ENCODE measurements at regions not wholly inside any gene's neighbourhood (a gene's known extent, or its start where the extent isn't known, plus 50 kb on each side); places are given as distances from the start of the nearest gene placed in this dataset.
"Not testable (repeated sequence)": the region's sequence is repeated elsewhere in the genome, so short reads cannot be mapped to it uniquely, and the experiment has no call there.

DNA sequence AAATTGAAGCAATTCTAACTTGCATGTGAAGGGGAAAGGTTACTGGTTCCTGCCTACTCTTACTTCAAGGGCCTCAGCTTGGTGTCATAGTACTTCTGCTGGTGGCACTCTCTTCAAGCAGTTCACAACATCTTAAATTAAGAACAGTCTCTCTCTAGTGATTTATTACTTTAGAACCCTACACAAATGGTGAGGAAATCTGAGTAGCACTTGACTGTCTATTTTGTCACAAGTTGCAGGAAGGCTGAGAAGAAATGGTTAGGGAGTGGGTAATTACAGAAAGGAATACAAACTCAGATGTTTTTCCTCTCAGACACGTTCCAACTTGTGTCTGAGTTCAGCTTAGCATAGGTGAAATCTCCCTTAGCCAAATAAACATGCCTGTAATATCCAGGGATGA lies 242.3 kb upstream of the GRIA3 start:
- no peak overlapping the region for H3K4me3 ChIP-seq (ENCODE audit: low read depth, low read length)
- DNase-seq (ENCODE audit: low read depth) = no peak
- TF ChIP-seq POLR2A (IDR thresholded peaks at IDR 0.05; ENCODE audit: extremely low read depth, insufficient read length) = no peak
- TF ChIP-seq, protein P1, sequence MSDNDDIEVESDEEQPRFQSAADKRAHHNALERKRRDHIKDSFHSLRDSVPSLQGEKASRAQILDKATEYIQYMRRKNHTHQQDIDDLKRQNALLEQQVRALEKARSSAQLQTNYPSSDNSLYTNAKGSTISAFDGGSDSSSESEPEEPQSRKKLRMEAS (IDR thresholded peaks at IDR 0.05; ENCODE audit: low read depth, low read length) = no peak
- TF ChIP-seq, protein P2, sequence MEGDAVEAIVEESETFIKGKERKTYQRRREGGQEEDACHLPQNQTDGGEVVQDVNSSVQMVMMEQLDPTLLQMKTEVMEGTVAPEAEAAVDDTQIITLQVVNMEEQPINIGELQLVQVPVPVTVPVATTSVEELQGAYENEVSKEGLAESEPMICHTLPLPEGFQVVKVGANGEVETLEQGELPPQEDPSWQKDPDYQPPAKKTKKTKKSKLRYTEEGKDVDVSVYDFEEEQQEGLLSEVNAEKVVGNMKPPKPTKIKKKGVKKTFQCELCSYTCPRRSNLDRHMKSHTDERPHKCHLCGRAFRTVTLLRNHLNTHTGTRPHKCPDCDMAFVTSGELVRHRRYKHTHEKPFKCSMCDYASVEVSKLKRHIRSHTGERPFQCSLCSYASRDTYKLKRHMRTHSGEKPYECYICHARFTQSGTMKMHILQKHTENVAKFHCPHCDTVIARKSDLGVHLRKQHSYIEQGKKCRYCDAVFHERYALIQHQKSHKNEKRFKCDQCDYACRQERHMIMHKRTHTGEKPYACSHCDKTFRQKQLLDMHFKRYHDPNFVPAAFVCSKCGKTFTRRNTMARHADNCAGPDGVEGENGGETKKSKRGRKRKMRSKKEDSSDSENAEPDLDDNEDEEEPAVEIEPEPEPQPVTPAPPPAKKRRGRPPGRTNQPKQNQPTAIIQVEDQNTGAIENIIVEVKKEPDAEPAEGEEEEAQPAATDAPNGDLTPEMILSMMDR (IDR thresholded peaks at IDR 0.05; ENCODE audit: low read depth, low read length) = no peak
- no peak for TF ChIP-seq MYC (IDR thresholded peaks at IDR 0.05; ENCODE audit: low read depth, low read length)

DNA sequence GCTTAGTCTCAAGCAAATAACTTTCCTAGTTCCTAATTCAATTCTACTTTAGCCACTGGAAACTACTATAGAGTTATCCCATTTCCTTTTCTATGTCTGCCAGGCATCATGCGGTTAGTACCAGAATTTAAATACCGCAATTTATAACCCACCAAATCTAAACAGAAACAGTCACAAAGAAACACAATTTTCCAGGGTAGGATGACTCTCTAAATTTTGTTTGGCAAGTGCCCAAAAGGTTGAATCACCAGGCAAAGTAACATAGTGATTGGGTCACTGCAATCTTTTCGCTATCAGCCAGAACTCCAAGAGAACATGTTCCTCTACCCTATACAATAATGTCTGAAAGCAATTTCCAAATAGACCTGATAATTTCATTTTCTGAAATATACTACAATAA lies 240.2 kb upstream of the GRIA3 start:
- no peak for DNase-seq (ENCODE audit: low read depth)
- no peak overlapping the region for H3K4me3 ChIP-seq (ENCODE audit: low read depth, low read length)
- TF ChIP-seq, protein P1 (IDR thresholded peaks at IDR 0.05; ENCODE audit: low read depth, low read length) = no peak
- TF ChIP-seq MYC (IDR thresholded peaks at IDR 0.05; ENCODE audit: low read depth, low read length) = no peak
- no peak for TF ChIP-seq POLR2A (IDR thresholded peaks at IDR 0.05; ENCODE audit: extremely low read depth, insufficient read length)
- TF ChIP-seq, protein P2 (IDR thresholded peaks at IDR 0.05; ENCODE audit: low read depth, low read length) = no peak

GRCh38 chrX:122945328-122945727 lies 238.8 kb upstream of the GRIA3 start:
- no peak overlapping the region for H3K4me3 ChIP-seq (ENCODE audit: low read depth, low read length)
- TF ChIP-seq POLR2A (IDR thresholded peaks at IDR 0.05; ENCODE audit: extremely low read depth, insufficient read length) (no peak), MYC (IDR thresholded peaks at IDR 0.05; ENCODE audit: low read depth, low read length) (no peak)
- TF ChIP-seq, protein P2 (IDR thresholded peaks at IDR 0.05; ENCODE audit: low read depth, low read length) = no peak
- TF ChIP-seq, protein P1 (IDR thresholded peaks at IDR 0.05; ENCODE audit: low read depth, low read length) = no peak

GRCh38 chrX:122972604-122973003 lies 211.5 kb upstream of the GRIA3 start:
- H3K4me3 ChIP-seq (ENCODE audit: low read depth, low read length) = no peak overlapping the region
- TF ChIP-seq, protein P1 (IDR thresholded peaks at IDR 0.05; ENCODE audit: low read depth, low read length) = no peak
- no peak for TF ChIP-seq POLR2A (IDR thresholded peaks at IDR 0.05; ENCODE audit: extremely low read depth, insufficient read length)
- no peak for TF ChIP-seq MYC (IDR thresholded peaks at IDR 0.05; ENCODE audit: low read depth, low read length)
- TF ChIP-seq, protein P2 (IDR thresholded peaks at IDR 0.05; ENCODE audit: low read depth, low read length) = no peak
- DNase-seq (ENCODE audit: low read depth) = no peak

More at GRCh38 chrX:122945328-122945727, 238.8 kb upstream of the GRIA3 start:
- no peak for DNase-seq (ENCODE audit: low read depth)

GRCh38 chrX:122982521-122982920 lies 201.6 kb upstream of the GRIA3 start:
- TF ChIP-seq POLR2A (IDR thresholded peaks at IDR 0.05; ENCODE audit: extremely low read depth, insufficient read length) (no peak), MYC (IDR thresholded peaks at IDR 0.05; ENCODE audit: low read depth, low read length) (no peak)
- TF ChIP-seq, protein P1 (IDR thresholded peaks at IDR 0.05; ENCODE audit: low read depth, low read length) = no peak
- TF ChIP-seq, protein P2 (IDR thresholded peaks at IDR 0.05; ENCODE audit: low read depth, low read length) = no peak
- no peak for DNase-seq (ENCODE audit: low read depth)
- no peak overlapping the region for H3K4me3 ChIP-seq (ENCODE audit: low read depth, low read length)

DNA sequence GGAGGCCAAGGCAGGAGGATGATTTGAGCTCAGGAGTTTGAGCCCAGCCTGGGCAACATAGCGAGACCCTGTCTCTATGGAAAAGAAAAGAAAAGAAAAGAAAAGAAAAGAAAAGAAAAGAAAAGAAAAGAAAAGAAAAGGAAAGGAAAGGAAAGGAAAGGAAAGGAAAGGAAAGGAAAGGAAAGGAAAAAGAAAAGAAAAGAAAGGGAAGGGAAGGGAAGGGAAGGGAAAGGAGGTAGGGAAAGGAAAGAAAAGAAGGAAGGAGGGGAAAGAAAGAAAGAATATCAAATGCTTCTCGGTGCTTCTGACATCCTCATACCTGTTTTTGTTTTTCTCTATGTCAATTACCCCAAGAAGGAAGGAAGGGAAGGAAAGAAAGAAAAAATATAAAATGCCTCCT lies 181.2 kb upstream of the GRIA3 start:
- H3K4me3 ChIP-seq (ENCODE audit: low read depth, low read length); DNase-seq (ENCODE audit: low read depth): not testable (repeated sequence)

All from NB4 (cell line).